Sigmoid colon (tissue), 6 donors: ENCODE measurements at regions not wholly inside any gene's neighbourhood (a gene's known extent, or its start where the extent isn't known, plus 50 kb on each side); places are given as distances from the start of the nearest gene placed in this dataset.

Source experiments
- DNase-seq: peaks from one replicate; pipeline ENCODE4 v3.0.0-alpha.2; 2019
- H3K27ac ChIP-seq, 4 donors: fragments of 200-600 bp; sonication (generic); one replicate each; pipeline ENCODE4 v1.5.1; 2016 to 2019; ENCODE audit warnings: mild to moderate bottlenecking in 1 of 4
- H3K27me3 ChIP-seq, 3 donors: fragments of 200-600 bp; sonication (generic); one replicate each; pipeline ENCODE4 v1.5.1; 2019; ENCODE audit warnings: mild to moderate bottlenecking in 1 of 3
- H3K36me3 ChIP-seq, 4 donors: fragments of 200-600 bp; sonication (generic); one replicate each; pipeline ENCODE4 v1.5.1; 2016 to 2019
- H3K4me1 ChIP-seq, 4 donors: fragments of 200-600 bp; sonication (generic); one replicate each; pipeline ENCODE4 v1.5.1; 2017 to 2019
- H3K4me3 ChIP-seq, 4 donors: fragments of 200-600 bp; sonication (generic); one replicate each; pipeline ENCODE4 v1.5.1; 2017 to 2019; ENCODE audit warnings: mild to moderate bottlenecking in 2 of 4, moderate library complexity in 1 of 4
- H3K9me3 ChIP-seq, 4 donors: fragments of 200-600 bp in 3 of 4; sonication (generic) in 3 of 4; one replicate each; pipeline versions ENCODE4 v1.5.1 to v1.6.1; 2013 to 2019
- CTCF ChIP-seq, 4 experiments: fragments of 450-650 bp in 3 of 4; fragments of 200-600 bp in 1 of 4; IDR thresholded peaks; one replicate each; pipeline ENCODE4 v1.5.1; 2016 to 2019; ENCODE audit warnings: antibody characterized with exemption in 4 of 4, mild to moderate bottlenecking in 3 of 4, moderate library complexity in 2 of 4
- EP300 ChIP-seq, 4 donors: sonication (generic); formaldehyde crosslinking; IDR thresholded peaks; one replicate each; pipeline ENCODE4 v1.6.1; 2017; ENCODE audit warnings: antibody characterized with exemption in 4 of 4
- POLR2A ChIP-seq, 2 donors: fragments of 450-650 bp; IDR thresholded peaks; one replicate each; pipeline ENCODE4 v1.6.1; 2016; ENCODE audit warnings: antibody characterized with exemption in 2 of 2, mild to moderate bottlenecking in 2 of 2, moderate library complexity in 2 of 2
- POLR2AphosphoS5 ChIP-seq, 4 donors: sonication (generic); formaldehyde crosslinking; IDR thresholded peaks; one replicate each; pipeline ENCODE4 v1.6.1; 2017; ENCODE audit warnings: antibody characterized with exemption in 4 of 4
- WGBS, 2 donors: extraction: QIAGEN DNeasy Blood & Tissue Kit; methylation state at CpG; one replicate each; pipeline ENCODE4 v1.1.7; 2013; 5-methylcytosine and 5-hydroxymethylcytosine counted together
- intact Hi-C: fragments of 100-400 bp; cut with DNase I; formaldehyde crosslinking; loops from one replicate; pipeline ENCODE4 v1.15.1; 2023
- donor health status: healthy with polysubstance abuse.
- donor health status: healthy.

GRCh38 chr6:94278146-94278545 is 858.8 kb upstream of the EPHA7 start:
- WGBS, 2 donors, result 80 to 85% methylated on average over 5 of the region's 5 CpGs
- no peaks in the 10 kb centered on the region for H3K9me3 ChIP-seq
- H3K4me3 ChIP-seq, result no peak overlapping the region
- H3K27me3 ChIP-seq, result no peaks in the 10 kb centered on the region
- no peak for TF ChIP-seq POLR2AphosphoS5 (IDR thresholded peaks at IDR 0.05)
- no peak for TF ChIP-seq CTCF (IDR thresholded peaks at IDR 0.05)
- no peak for TF ChIP-seq EP300 (IDR thresholded peaks at IDR 0.05)
- no peak for TF ChIP-seq POLR2A (IDR thresholded peaks at IDR 0.05)
- no peak overlapping the region for H3K27ac ChIP-seq
- H3K36me3 ChIP-seq, result no peaks in the 10 kb centered on the region
- no peaks in the 10 kb centered on the region for H3K4me1 ChIP-seq
- DNase-seq, result no peak
- intact Hi-C loops, result no loop called here

GRCh38 chr6:94272327-94272726 is 853.0 kb upstream of the EPHA7 start:
- Histone ChIP-seq H3K9me3 (no peaks in the 10 kb centered on the region), H3K27me3 (no peaks in the 10 kb centered on the region), H3K4me3 (no peak overlapping the region), H3K27ac (no peak overlapping the region), H3K36me3 (no peaks in the 10 kb centered on the region), H3K4me1 (no peaks in the 10 kb centered on the region)
- WGBS, 2 donors, result 83 to 93% methylated on average over 2 of the region's 2 CpGs
- TF ChIP-seq EP300 (IDR thresholded peaks at IDR 0.05) (no peak), POLR2AphosphoS5 (IDR thresholded peaks at IDR 0.05) (no peak), POLR2A (IDR thresholded peaks at IDR 0.05) (no peak), CTCF (IDR thresholded peaks at IDR 0.05) (no peak)
- intact Hi-C loops, result no loop called here
- no peak for DNase-seq

- TF ChIP-seq POLR2AphosphoS5 (IDR thresholded peaks at IDR 0.05) (no peak), EP300 (IDR thresholded peaks at IDR 0.05) (no peak), POLR2A (IDR thresholded peaks at IDR 0.05) (no peak), CTCF (IDR thresholded peaks at IDR 0.05) (no peak)
- Histone ChIP-seq H3K27me3 (no peaks in the 10 kb centered on the region), H3K9me3 (no peaks in the 10 kb centered on the region), H3K36me3 (no peaks in the 10 kb centered on the region), H3K4me1 (no peaks in the 10 kb centered on the region), H3K4me3 (no peak overlapping the region), H3K27ac (no peak overlapping the region)
- intact Hi-C loops, result no loop called here
- DNase-seq, result no peak
- WGBS, 2 donors, result 66 to 67% methylated on average over 4 of the region's 4 CpGs
Observed at GRCh38 chr6:94270091-94270948, 851.0 kb upstream of the EPHA7 start.

GRCh38 chr6:94269256-94269655 is 849.9 kb upstream of the EPHA7 start:
- intact Hi-C loops, result no loop called here
- no peak overlapping the region for H3K27ac ChIP-seq
- TF ChIP-seq POLR2AphosphoS5 (IDR thresholded peaks at IDR 0.05) (no peak), EP300 (IDR thresholded peaks at IDR 0.05) (no peak), POLR2A (IDR thresholded peaks at IDR 0.05) (no peak), CTCF (IDR thresholded peaks at IDR 0.05) (no peak)
- H3K4me1 ChIP-seq, result no peaks in the 10 kb centered on the region
- no peaks in the 10 kb centered on the region for H3K36me3 ChIP-seq
- H3K4me3 ChIP-seq, result no peak overlapping the region
- H3K9me3 ChIP-seq, result no peaks in the 10 kb centered on the region
- DNase-seq, result no peak
- H3K27me3 ChIP-seq, result no peaks in the 10 kb centered on the region

- no peaks in the 10 kb centered on the region for H3K27me3 ChIP-seq
- no peaks in the 10 kb centered on the region for H3K4me1 ChIP-seq
- no peaks in the 10 kb centered on the region for H3K9me3 ChIP-seq
- no peaks in the 10 kb centered on the region for H3K36me3 ChIP-seq
- TF ChIP-seq POLR2A (IDR thresholded peaks at IDR 0.05) (no peak), CTCF (IDR thresholded peaks at IDR 0.05) (no peak), EP300 (IDR thresholded peaks at IDR 0.05) (no peak), POLR2AphosphoS5 (IDR thresholded peaks at IDR 0.05) (no peak)
- no peak overlapping the region for H3K27ac ChIP-seq
- intact Hi-C loops, result no loop called here
- H3K4me3 ChIP-seq, result no peak overlapping the region
- DNase-seq, result no peak
Observed at GRCh38 chr6:94260765-94261164, 841.4 kb upstream of the EPHA7 start.
